EH (cell line): ENCODE measurements at regions not wholly inside any gene's neighbourhood (a gene's known extent, or its start where the extent isn't known, plus 50 kb on each side); places are given as distances from the start of the nearest gene placed in this dataset.

Source experiments
- DNase-seq: peaks from one replicate; pipeline ENCODE4 v3.0.0-alpha.2; 2015; ENCODE audit warnings: low read depth

GRCh38 chr2:122179492-122180165, 424.2 kb downstream of the TSN start:
- DNase-seq: no peak

- peak; percentile 30 for DNase-seq
Measured at GRCh38 chr2:122180972-122181371, 425.5 kb downstream of the TSN start.

- DNase-seq: no peak
Measured at GRCh38 chr2:122182616-122183355, 427.3 kb downstream of the TSN start.

- no peak for DNase-seq
Measured at GRCh38 chr2:122183890-122184289, 428.4 kb downstream of the TSN start.

- DNase-seq: no peak
Measured at GRCh38 chr2:122186761-122187222, 431.3 kb downstream of the TSN start.

GRCh38 chr2:122191331-122191730, 435.9 kb downstream of the TSN start:
- DNase-seq: peak; percentile 28

GRCh38 chr2:122193622-122194021, 438.2 kb downstream of the TSN start:
- peak; percentile 22 for DNase-seq

GRCh38 chr2:122194546-122194945, 439.1 kb downstream of the TSN start:
- DNase-seq: no peak

- DNase-seq: peak; percentile 84
Measured at GRCh38 chr2:122203523-122203922, 448.1 kb downstream of the TSN start.

- DNase-seq: peak; percentile 11
Measured at GRCh38 chr2:122205641-122206040, 450.2 kb downstream of the TSN start.

GRCh38 chr2:122206101-122206500, 450.6 kb downstream of the TSN start:
- DNase-seq: peak; percentile 47

GRCh38 chr2:122209377-122209776, 453.9 kb downstream of the TSN start:
- DNase-seq: no peak

- no peak for DNase-seq
Measured at GRCh38 chr2:122210065-122210464, 454.6 kb downstream of the TSN start.

- no peak for DNase-seq
Measured at GRCh38 chr2:122210898-122211856, 455.7 kb downstream of the TSN start.

GRCh38 chr2:122213312-122213711, 457.9 kb downstream of the TSN start:
- no peak for DNase-seq

GRCh38 chr2:122216071-122216470, 460.6 kb downstream of the TSN start:
- no peak for DNase-seq

GRCh38 chr2:122216901-122217300, 461.4 kb downstream of the TSN start:
- DNase-seq: no peak

- DNase-seq: no peak
Measured at GRCh38 chr2:122218596-122218995, 463.1 kb downstream of the TSN start.

- no peak for DNase-seq
Measured at GRCh38 chr2:122219504-122219903, 464.1 kb downstream of the TSN start.

GRCh38 chr2:122221665-122222064, 466.2 kb downstream of the TSN start:
- no peak for DNase-seq

GRCh38 chr2:122231296-122231695, 475.8 kb downstream of the TSN start:
- no peak for DNase-seq

- no peak for DNase-seq
Measured at GRCh38 chr2:122233372-122233771, 477.9 kb downstream of the TSN start.
